RWPE2 (cell line): ENCODE measurements at regions not wholly inside any gene's neighbourhood (a gene's known extent, or its start where the extent isn't known, plus 50 kb on each side); places are given as distances from the start of the nearest gene placed in this dataset.

Source experiments
- ATAC-seq: fragments of 200-7000 bp; cut with Tn5 transposase; 3 replicates; pipeline ENCODE4 v1.9.1; 2021; ENCODE audit warnings: low read depth
- DNase-seq: peaks from one replicate; pipeline ENCODE4 v3.0.0-alpha.2; 2020; ENCODE audit warnings: low spot score
- H3K27ac ChIP-seq: fragments of 450-650 bp; 2 replicates; pipeline ENCODE4 v1.5.1; 2017; ENCODE audit warnings: mild to moderate bottlenecking; ENCODE audit not compliant: poor library complexity, severe bottlenecking
- H3K27me3 ChIP-seq: fragments of 250-450 bp; sonication (Bioruptor Pico); 2 replicates; pipeline ENCODE4 v1.5.1; 2021; ENCODE audit warnings: mild to moderate bottlenecking, moderate library complexity; ENCODE audit not compliant: insufficient read depth, poor library complexity, severe bottlenecking
- H3K36me3 ChIP-seq: fragments of 250-450 bp; sonication (Bioruptor Pico); 2 replicates; pipeline ENCODE4 v1.5.1; 2020; ENCODE audit warnings: low read depth, mild to moderate bottlenecking, moderate library complexity
- H3K4me1 ChIP-seq: fragments of 250-450 bp; sonication (Bioruptor Pico); 2 replicates; pipeline ENCODE4 v1.5.1; 2021; ENCODE audit warnings: mild to moderate bottlenecking, moderate library complexity; ENCODE audit not compliant: insufficient read depth, poor library complexity, severe bottlenecking
- H3K4me3 ChIP-seq: fragments of 250-450 bp; sonication (Bioruptor Pico); 2 replicates; pipeline ENCODE4 v1.5.1; 2021; ENCODE audit warnings: mild to moderate bottlenecking, moderate library complexity; ENCODE audit not compliant: severe bottlenecking
- H3K9me3 ChIP-seq: fragments of 250-450 bp; sonication (Bioruptor Pico); 2 replicates; pipeline ENCODE4 v1.5.1; 2021; ENCODE audit warnings: mild to moderate bottlenecking, moderate library complexity; ENCODE audit not compliant: severe bottlenecking
- CTCF ChIP-seq: fragments of 450-650 bp; IDR thresholded peaks from one replicate; pipeline ENCODE4 v1.5.1; 2017; ENCODE audit warnings: mild to moderate bottlenecking, moderate library complexity; ENCODE audit not compliant: poor library complexity, severe bottlenecking

- H3K36me3 ChIP-seq, result no peaks in the 10 kb centered on the region
- ATAC-seq (no peak), DNase-seq (no peak)
- peaks cover 31% of the 10 kb centered on the region for H3K27me3 ChIP-seq
- no peaks in the 10 kb centered on the region for H3K4me1 ChIP-seq
- H3K9me3 ChIP-seq, result no peaks in the 10 kb centered on the region
- H3K27ac ChIP-seq, result no peak overlapping the region
- no peak for TF ChIP-seq CTCF
- no peak overlapping the region for H3K4me3 ChIP-seq
Measured at GRCh38 chr15:91765660-91766059, 87.8 kb upstream of the SLCO3A1 start.

DNA sequence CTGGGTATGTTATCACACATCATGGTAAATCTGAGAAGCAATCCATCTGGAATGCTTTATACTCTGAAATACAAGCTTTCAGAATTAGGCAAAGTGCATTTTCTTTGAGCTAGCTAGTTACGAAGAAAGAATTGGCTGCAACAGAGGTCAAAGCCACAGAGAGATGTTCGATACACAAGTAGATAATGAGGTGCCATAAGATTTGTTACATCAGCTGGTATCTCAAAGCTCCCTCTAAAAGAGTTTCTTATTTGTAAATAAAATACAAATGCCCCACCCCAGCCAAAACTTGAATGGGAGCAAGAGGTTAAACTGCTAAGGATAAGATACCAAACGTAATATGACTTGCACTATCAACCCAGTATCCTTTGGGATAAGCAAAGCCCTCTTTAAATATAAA, 84.0 kb upstream of the SLCO3A1 start:
- no peaks in the 10 kb centered on the region for H3K36me3 ChIP-seq
- H3K27ac ChIP-seq, result no peak overlapping the region
- DNase-seq (no peak), ATAC-seq (no peak)
- no peaks in the 10 kb centered on the region for H3K9me3 ChIP-seq
- H3K4me1 ChIP-seq, result no peaks in the 10 kb centered on the region
- H3K4me3 ChIP-seq, result no peak overlapping the region
- peaks cover 29% of the 10 kb centered on the region for H3K27me3 ChIP-seq
- no peak for TF ChIP-seq CTCF

DNA sequence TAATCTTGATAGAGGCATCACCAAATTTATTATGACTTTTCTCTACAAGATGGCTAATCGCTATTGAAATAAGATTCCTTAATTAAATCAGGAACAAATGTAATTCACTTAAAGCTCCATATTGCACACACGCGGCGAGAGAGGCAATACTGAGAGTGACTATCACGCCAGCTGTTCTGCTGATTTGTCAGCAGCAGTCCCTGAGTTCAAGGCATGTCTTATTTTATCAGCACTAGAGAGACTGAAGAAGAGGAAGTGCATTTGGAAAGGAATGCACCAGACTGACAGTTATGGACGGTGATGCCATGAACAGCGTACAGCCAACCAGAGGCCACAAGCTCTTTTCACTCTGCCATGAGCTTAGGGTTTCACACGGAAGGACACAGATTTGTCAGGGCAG, 83.6 kb upstream of the SLCO3A1 start:
- ATAC-seq (no peak), DNase-seq (no peak)
- H3K4me1 ChIP-seq, result no peaks in the 10 kb centered on the region
- H3K4me3 ChIP-seq, result no peak overlapping the region
- peaks cover 25% of the 10 kb centered on the region for H3K27me3 ChIP-seq
- H3K27ac ChIP-seq, result no peak overlapping the region
- no peak for TF ChIP-seq CTCF
- H3K9me3 ChIP-seq, result no peaks in the 10 kb centered on the region
- no peaks in the 10 kb centered on the region for H3K36me3 ChIP-seq

DNA sequence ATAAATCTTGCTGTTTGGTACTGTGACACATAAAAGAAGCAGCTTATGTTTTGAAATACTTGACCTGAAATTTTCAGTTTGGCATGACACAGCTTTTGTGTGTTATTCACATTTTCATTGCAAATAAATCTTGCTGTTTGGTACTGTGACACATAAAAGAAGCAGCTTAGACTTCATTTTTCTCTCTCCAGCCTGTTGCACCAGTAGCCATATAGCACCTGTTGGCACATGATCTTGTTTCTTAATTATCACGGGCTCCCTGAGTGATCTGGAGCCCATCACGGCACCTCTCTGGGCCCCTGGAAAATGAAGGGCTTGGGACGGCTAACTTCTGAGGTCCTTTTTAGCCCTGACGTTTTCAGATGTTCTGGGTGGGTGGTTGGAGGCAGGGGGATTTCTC, 77.4 kb upstream of the SLCO3A1 start:
- H3K9me3 ChIP-seq, result no peaks in the 10 kb centered on the region
- TF ChIP-seq CTCF, result no peak
- no peaks in the 10 kb centered on the region for H3K36me3 ChIP-seq
- no peaks in the 10 kb centered on the region for H3K4me1 ChIP-seq
- no peak overlapping the region for H3K4me3 ChIP-seq
- peak; percentile 28; the same call in 1 of the 3 replicates for ATAC-seq
- peaks cover 40% of the 10 kb centered on the region for H3K27me3 ChIP-seq
- DNase-seq, result no peak
- H3K27ac ChIP-seq, result no peak overlapping the region

DNA sequence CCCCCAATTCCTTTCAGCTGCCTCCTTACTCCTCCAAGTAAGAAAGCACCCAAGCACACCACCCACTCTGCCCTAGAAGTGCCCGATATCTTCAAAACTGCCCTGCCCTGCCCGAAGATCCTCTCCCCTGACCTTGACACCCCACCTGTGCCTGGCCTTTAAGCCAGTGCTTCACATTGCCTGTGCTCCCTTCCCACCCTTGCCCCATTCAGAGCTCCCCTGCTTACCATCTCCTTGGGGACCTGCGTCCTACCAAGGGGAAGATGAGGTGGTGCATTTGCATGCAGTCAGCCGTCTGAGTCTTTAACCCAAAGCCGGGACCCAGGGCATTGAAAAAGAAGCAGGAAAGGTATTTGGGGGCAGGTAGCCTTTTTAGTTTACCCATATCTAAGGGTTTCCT, 73.5 kb upstream of the SLCO3A1 start:
- H3K4me1 ChIP-seq, result no peaks in the 10 kb centered on the region
- H3K9me3 ChIP-seq, result no peaks in the 10 kb centered on the region
- no peaks in the 10 kb centered on the region for H3K36me3 ChIP-seq
- no peak for DNase-seq
- peaks cover 34% of the 10 kb centered on the region for H3K27me3 ChIP-seq
- no peak overlapping the region for H3K27ac ChIP-seq
- TF ChIP-seq CTCF, result no peak
- H3K4me3 ChIP-seq, result no peak overlapping the region
- no peak for ATAC-seq
